Subcutaneous abdominal adipose tissue (tissue), 5 donors: ENCODE measurements at regions not wholly inside any gene's neighbourhood (a gene's known extent, or its start where the extent isn't known, plus 50 kb on each side); places are given as distances from the start of the nearest gene placed in this dataset.
"Not testable (repeated sequence)": the region's sequence is repeated elsewhere in the genome, so short reads cannot be mapped to it uniquely, and the experiment has no call there.

Experiments
- H3K27ac ChIP-seq: one replicate; pipeline ENCODE4 v1.7.0; 2013; ENCODE audit warnings: low read depth, mild to moderate bottlenecking, inconsistent platforms, low read length, moderate library complexity
- H3K27me3 ChIP-seq, 5 donors: one replicate each; pipeline ENCODE4 v1.7.0; 2013; ENCODE audit warnings: low read length in 5 of 5, inconsistent platforms in 1 of 5; ENCODE audit not compliant: control insufficient read depth in 5 of 5, insufficient read depth in 4 of 5
- H3K36me3 ChIP-seq, 5 donors: one replicate each; pipeline ENCODE4 v1.7.0; 2013; ENCODE audit warnings: low read length in 5 of 5; ENCODE audit not compliant: control insufficient read depth in 5 of 5, insufficient read depth in 5 of 5
- H3K4me1 ChIP-seq, 5 donors: one replicate each; pipeline ENCODE4 v1.7.0; 2013; ENCODE audit warnings: low read length in 5 of 5, mild to moderate bottlenecking in 3 of 5, moderate library complexity in 1 of 5; ENCODE audit not compliant: control insufficient read depth in 5 of 5, insufficient read depth in 5 of 5
- H3K4me3 ChIP-seq, 5 donors: one replicate each; pipeline ENCODE4 v1.7.0; 2013; ENCODE audit warnings: low read length in 5 of 5, low read depth in 1 of 5
- H3K9ac ChIP-seq, 5 donors: one replicate each; pipeline ENCODE4 v1.7.0; 2013; ENCODE audit warnings: low read length in 5 of 5, mild to moderate bottlenecking in 4 of 5, moderate library complexity in 3 of 5
- H3K9me3 ChIP-seq, 5 donors: one replicate each; pipeline ENCODE4 v1.7.0; 2013; ENCODE audit warnings: low read length in 5 of 5; ENCODE audit not compliant: control insufficient read depth in 5 of 5
- donor health status: healthy.
- donor health status: healthy.
- donor health status: healthy.
- donor health status: healthy.
- donor health status: healthy.

GRCh38 chr21:32925098-32925497 is 100.6 kb upstream of the OLIG2 start:
- Histone ChIP-seq H3K4me1 (no peaks in the 10 kb centered on the region), H3K9ac (no peak overlapping the region), H3K36me3 (no peaks in the 10 kb centered on the region), H3K4me3 (no peak overlapping the region), H3K27ac (no peak overlapping the region), H3K27me3 (no peaks in the 10 kb centered on the region), H3K9me3 (peaks cover 3 to 11% (median 5%) of the 10 kb centered on the region in 5 donors)

GRCh38 chr21:32929633-32930038 is 96.1 kb upstream of the OLIG2 start:
- H3K9me3 ChIP-seq: peaks cover 3 to 6% (median 5%) of the 10 kb centered on the region in 5 donors
- H3K4me1 ChIP-seq: no peaks in the 10 kb centered on the region
- no peak overlapping the region for H3K4me3 ChIP-seq
- H3K36me3 ChIP-seq: no peaks in the 10 kb centered on the region
- peaks cover 0 to 2% (median 0%) of the 10 kb centered on the region in 5 donors for H3K27me3 ChIP-seq
- H3K27ac ChIP-seq: no peak overlapping the region
- H3K9ac ChIP-seq: no peak overlapping the region

GRCh38 chr21:32930673-32931072 is 95.1 kb upstream of the OLIG2 start:
- Histone ChIP-seq H3K36me3 (no peaks in the 10 kb centered on the region), H3K27ac (no peak overlapping the region), H3K4me3 (no peak overlapping the region), H3K9ac (no peak overlapping the region), H3K9me3 (no peaks in the 10 kb centered on the region), H3K27me3 (peaks cover 0 to 2% (median 0%) of the 10 kb centered on the region in 5 donors), H3K4me1 (no peaks in the 10 kb centered on the region)

GRCh38 chr21:32934068-32934467 is 91.7 kb upstream of the OLIG2 start:
- H3K9me3 ChIP-seq, H3K4me1 ChIP-seq, H3K27me3 ChIP-seq, H3K36me3 ChIP-seq, H3K9ac ChIP-seq, H3K4me3 ChIP-seq, H3K27ac ChIP-seq: not testable (repeated sequence)

- H3K9me3 ChIP-seq: no peaks in the 10 kb centered on the region
- no peaks in the 10 kb centered on the region for H3K36me3 ChIP-seq
- no peaks in the 10 kb centered on the region for H3K4me1 ChIP-seq
- H3K27me3 ChIP-seq: peaks cover 0 to 7% (median 0%) of the 10 kb centered on the region in 5 donors
- no peak overlapping the region for H3K27ac ChIP-seq
- H3K4me3 ChIP-seq: no peak overlapping the region
- H3K9ac ChIP-seq: no peak overlapping the region
These were observed 90.9 kb upstream of the OLIG2 start for GRCh38 chr21:32934829-32935228.

DNA sequence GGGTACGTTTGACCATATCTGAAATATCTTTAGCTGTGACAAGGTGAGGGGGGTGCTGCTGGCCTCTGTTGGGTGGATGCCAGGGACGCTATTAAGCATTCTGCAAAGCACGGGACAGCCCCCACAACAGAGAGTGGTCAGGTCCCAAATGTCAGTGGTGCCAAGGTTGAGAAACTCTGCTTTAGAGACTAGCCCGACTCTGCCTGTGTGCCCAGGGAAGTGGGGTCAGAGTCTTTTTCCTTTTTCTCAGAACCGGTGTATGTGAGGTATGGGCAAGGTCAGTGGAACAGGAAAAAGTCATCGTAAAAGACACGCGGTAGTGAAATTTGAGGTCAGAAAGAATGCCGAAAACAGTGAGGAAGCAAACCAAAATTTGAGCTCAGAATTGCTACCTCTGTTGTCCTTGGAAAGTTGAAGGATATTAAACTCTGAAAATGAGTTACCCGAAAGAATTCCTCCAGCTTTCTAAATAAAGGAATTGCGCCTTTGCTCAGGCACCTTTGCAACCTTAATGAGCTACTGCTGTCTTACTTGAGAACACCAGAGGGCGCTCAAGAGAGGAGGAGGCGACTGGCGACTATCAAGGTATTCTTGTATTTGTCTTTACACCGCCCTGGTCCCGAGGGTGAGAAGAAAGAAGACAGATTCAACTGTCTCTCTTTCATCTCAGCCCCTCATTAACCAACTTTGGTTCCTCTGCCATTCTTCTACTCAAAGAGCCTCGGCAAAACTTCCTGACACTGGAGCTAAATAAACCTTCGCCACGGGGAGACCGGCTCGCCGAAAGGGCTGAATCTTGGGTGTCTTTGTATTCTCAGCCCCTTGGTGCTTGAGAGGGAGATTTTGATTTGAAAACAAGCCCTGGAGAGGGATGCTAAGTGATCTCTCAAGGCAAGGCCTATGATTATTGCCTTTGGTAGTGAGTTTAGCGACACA is 85.4 kb upstream of the OLIG2 start:
- H3K4me1 ChIP-seq: no peaks in the 10 kb centered on the region
- H3K27ac ChIP-seq: no peak overlapping the region
- H3K9me3 ChIP-seq: no peaks in the 10 kb centered on the region
- no peaks in the 10 kb centered on the region for H3K36me3 ChIP-seq
- peaks cover 0 to 5% (median 2%) of the 10 kb centered on the region in 5 donors for H3K27me3 ChIP-seq
- no peak overlapping the region for H3K4me3 ChIP-seq
- no peak overlapping the region for H3K9ac ChIP-seq

DNA sequence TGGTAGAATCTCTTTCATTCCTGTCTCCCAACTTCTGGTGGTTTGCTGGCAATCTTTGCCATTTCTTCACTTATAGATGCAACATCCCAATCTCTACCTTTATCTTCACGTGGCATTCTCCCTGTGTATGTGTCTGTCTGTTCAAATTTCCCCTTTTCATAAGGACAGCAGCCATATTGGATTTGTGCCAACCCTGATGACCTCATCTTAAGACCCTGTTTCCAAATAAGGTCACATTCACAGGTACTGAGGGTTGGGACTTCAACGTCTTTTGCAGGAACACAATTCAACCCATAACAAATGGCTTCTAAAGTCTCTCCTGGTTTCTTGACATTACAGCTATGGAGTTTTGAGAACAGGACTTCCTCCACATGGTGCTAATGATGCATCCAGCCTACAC is 84.5 kb upstream of the OLIG2 start:
- no peaks in the 10 kb centered on the region for H3K4me1 ChIP-seq
- peaks cover 0 to 5% (median 2%) of the 10 kb centered on the region in 5 donors for H3K27me3 ChIP-seq
- no peak overlapping the region for H3K4me3 ChIP-seq
- no peaks in the 10 kb centered on the region for H3K9me3 ChIP-seq
- no peak overlapping the region for H3K9ac ChIP-seq
- no peaks in the 10 kb centered on the region for H3K36me3 ChIP-seq
- no peak overlapping the region for H3K27ac ChIP-seq

- Histone ChIP-seq H3K9me3 (no peaks in the 10 kb centered on the region), H3K9ac (no peak overlapping the region), H3K36me3 (no peaks in the 10 kb centered on the region), H3K27ac (no peak overlapping the region), H3K27me3 (peaks cover 0 to 8% (median 2%) of the 10 kb centered on the region in 5 donors), H3K4me3 (no peak overlapping the region), H3K4me1 (no peaks in the 10 kb centered on the region)
These were observed 79.1 kb upstream of the OLIG2 start for GRCh38 chr21:32946654-32947053.

- Histone ChIP-seq H3K36me3 (no peaks in the 10 kb centered on the region), H3K9me3 (no peaks in the 10 kb centered on the region), H3K27ac (no peak overlapping the region), H3K9ac (no peak overlapping the region), H3K4me1 (no peaks in the 10 kb centered on the region), H3K27me3 (peaks cover 0 to 8% (median 2%) of the 10 kb centered on the region in 5 donors), H3K4me3 (no peak overlapping the region)
These were observed 78.0 kb upstream of the OLIG2 start for GRCh38 chr21:32947736-32948135.

DNA sequence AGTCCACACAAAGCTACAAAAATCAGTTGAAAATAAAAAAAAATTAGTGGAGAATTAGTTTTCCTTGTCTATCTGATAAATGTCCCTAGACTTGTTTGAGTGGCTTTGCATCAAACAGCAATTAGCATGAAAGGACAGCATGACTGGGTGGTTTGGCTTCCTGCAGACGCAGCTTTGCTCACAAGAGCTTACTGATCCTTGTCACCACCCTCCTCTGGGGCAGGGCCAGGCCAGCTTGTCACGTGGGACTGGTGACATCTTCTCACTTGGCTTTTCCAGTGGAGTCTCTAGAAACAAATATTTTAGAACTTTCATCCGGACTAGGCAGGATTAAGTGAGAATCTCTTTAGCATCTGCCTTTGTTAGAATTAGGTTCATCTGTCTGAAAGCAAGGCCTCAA is 76.0 kb upstream of the OLIG2 start:
- Histone ChIP-seq H3K4me3 (no peak overlapping the region), H3K9ac (no peak overlapping the region), H3K27ac (no peak overlapping the region), H3K4me1 (no peaks in the 10 kb centered on the region), H3K9me3 (no peaks in the 10 kb centered on the region), H3K36me3 (no peaks in the 10 kb centered on the region), H3K27me3 (peaks cover 0 to 8% (median 3%) of the 10 kb centered on the region in 5 donors)
